OCI-LY3 (cell line): ENCODE measurements at regions not wholly inside any gene's neighbourhood (a gene's known extent, or its start where the extent isn't known, plus 50 kb on each side); places are given as distances from the start of the nearest gene placed in this dataset.
A peak's percentile ranks its signal among the peaks of the same experiment; 100 is the strongest.

Experiments
- H2AFZ ChIP-seq: fragments of 200-600, 300-600 bp; shearing (Covaris generic); 2 replicates; pipeline ENCODE4 v1.6.0; 2014; ENCODE audit warnings: antibody characterized with exemption, low read depth, low read length
- H3K27ac ChIP-seq: fragments of 200-600, 300-600 bp; sonication (generic); 2 replicates; pipeline ENCODE4 v1.5.1; 2014; ENCODE audit warnings: mild to moderate bottlenecking, low read length, moderate library complexity, mixed read lengths
- H3K27me3 ChIP-seq: fragments of 200-600, 300-600 bp; sonication (generic); 2 replicates; pipeline ENCODE4 v1.6.1; 2014; ENCODE audit warnings: low read depth, low read length, mixed read lengths
- H3K36me3 ChIP-seq: fragments of 200-600, 300-600 bp; sonication (generic); replicated peaks from 2 replicates; pipeline ENCODE3; 2014; ENCODE audit warnings: low read depth, low read length, mixed read lengths
- H3K4me1 ChIP-seq: fragments of 300-600, 200-600 bp; sonication (generic); 2 replicates; pipeline ENCODE4 v1.6.1; 2014; ENCODE audit warnings: low read length, mixed read lengths
- H3K4me2 ChIP-seq: fragments of 200-600, 300-600 bp; sonication (generic); 2 replicates; pipeline ENCODE4 v1.6.1; 2014; ENCODE audit warnings: low read length, mixed read lengths
- H3K4me3 ChIP-seq: fragments of 300-600, 200-600 bp; sonication (generic); 2 replicates; pipeline ENCODE4 v1.5.1; 2014; ENCODE audit warnings: antibody characterized with exemption, mild to moderate bottlenecking, low read length, moderate library complexity
- H3K79me2 ChIP-seq: fragments of 300-600, 200-600 bp; shearing (Covaris generic); 2 replicates; pipeline ENCODE4 v1.6.1; 2014; ENCODE audit warnings: mild to moderate bottlenecking, low read length, mixed read lengths
- H3K9ac ChIP-seq: fragments of 300-600, 200-600 bp; shearing (Covaris generic); 2 replicates; pipeline ENCODE4 v1.6.0; 2014; ENCODE audit warnings: mild to moderate bottlenecking, low read length, moderate library complexity
- H3K9me3 ChIP-seq: fragments of 200-600, 300-600 bp; shearing (Covaris generic); 2 replicates; pipeline ENCODE4 v1.6.1; 2014; ENCODE audit warnings: low read length, mixed read lengths; ENCODE audit not compliant: insufficient read depth
- H4K20me1 ChIP-seq: fragments of 200-600, 300-600 bp; sonication (generic); 2 replicates; pipeline ENCODE4 v1.6.1; 2016; ENCODE audit warnings: low read length, mixed read lengths; ENCODE audit not compliant: insufficient read depth
- EZH2phosphoT487 ChIP-seq: fragments of 200-600 bp; shearing (Covaris generic); IDR thresholded peaks from 2 replicates; pipeline ENCODE4 v1.6.1; 2018; ENCODE audit warnings: antibody characterized with exemption, mixed run types, low read depth
- TF ChIP-seq, protein P1 (sequence below): fragments of 200-600, 300-600 bp; sonication (generic); IDR thresholded peaks from 2 replicates; pipeline ENCODE4 v1.5.1; 2014; ENCODE audit warnings: antibody characterized with exemption, low read length, low read depth

GRCh38 chr13:40205771-40206240 lies 460.6 kb downstream of the FOXO1 start:
- peak overlapping the region; percentile 69 for H3K9ac ChIP-seq
- peaks cover 13% of the 10 kb centered on the region for H3K36me3 ChIP-seq
- peaks cover 14% of the 10 kb centered on the region for H3K9me3 ChIP-seq
- no peaks in the 10 kb centered on the region for H3K27me3 ChIP-seq
- peak overlapping the region; percentile 78 for H3K4me2 ChIP-seq
- peaks cover 62% of the 10 kb centered on the region for H3K4me1 ChIP-seq
- TF ChIP-seq, protein P1, sequence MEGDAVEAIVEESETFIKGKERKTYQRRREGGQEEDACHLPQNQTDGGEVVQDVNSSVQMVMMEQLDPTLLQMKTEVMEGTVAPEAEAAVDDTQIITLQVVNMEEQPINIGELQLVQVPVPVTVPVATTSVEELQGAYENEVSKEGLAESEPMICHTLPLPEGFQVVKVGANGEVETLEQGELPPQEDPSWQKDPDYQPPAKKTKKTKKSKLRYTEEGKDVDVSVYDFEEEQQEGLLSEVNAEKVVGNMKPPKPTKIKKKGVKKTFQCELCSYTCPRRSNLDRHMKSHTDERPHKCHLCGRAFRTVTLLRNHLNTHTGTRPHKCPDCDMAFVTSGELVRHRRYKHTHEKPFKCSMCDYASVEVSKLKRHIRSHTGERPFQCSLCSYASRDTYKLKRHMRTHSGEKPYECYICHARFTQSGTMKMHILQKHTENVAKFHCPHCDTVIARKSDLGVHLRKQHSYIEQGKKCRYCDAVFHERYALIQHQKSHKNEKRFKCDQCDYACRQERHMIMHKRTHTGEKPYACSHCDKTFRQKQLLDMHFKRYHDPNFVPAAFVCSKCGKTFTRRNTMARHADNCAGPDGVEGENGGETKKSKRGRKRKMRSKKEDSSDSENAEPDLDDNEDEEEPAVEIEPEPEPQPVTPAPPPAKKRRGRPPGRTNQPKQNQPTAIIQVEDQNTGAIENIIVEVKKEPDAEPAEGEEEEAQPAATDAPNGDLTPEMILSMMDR: no peak
- TF ChIP-seq EZH2phosphoT487: no peak
- no peaks in the 10 kb centered on the region for H3K79me2 ChIP-seq
- H3K27ac ChIP-seq: peak overlapping the region; percentile 93
- H3K4me3 ChIP-seq: peak overlapping the region; percentile 59; the same call in 1 of the 2 replicates
- peak overlapping the region; percentile 2; the same call in 1 of the 2 replicates for H2AFZ ChIP-seq
- no peaks in the 10 kb centered on the region for H4K20me1 ChIP-seq

DNA sequence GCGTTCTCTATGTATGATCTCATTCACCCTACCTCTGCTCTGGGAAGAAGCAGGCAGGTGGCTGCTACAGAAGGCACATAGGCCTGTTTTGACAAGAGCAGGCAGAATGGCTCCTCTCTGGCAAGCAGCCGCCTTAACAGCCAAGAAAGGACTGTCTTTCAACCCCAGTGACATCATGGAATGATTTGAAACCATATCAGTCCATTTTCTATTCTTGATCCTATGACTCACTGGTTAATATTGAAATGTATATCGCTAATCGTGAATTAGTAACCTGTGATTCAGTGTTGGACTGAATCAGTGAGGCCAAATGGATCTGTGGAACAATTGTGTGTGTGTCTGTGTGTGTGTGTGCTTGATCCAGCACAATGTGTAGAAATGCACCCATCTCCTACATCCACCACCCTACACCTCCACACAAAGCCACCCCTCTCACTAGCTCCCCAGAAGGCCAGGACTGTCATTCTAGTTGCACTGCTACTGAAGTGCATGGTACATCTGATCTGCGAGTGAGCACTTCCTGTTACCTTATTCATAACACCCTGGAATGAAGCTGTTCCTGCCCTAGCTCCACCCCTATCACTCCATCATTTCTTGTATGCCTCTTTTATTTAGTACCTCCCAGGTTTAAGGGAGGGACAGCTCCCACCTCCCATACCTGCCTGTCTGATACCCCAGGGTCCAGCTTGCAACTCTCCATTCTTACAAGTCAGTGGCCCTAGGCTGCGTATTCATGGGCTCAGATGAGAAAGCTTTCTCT lies 460.0 kb downstream of the FOXO1 start:
- peak overlapping the region; percentile 59 for H3K4me3 ChIP-seq
- peaks cover 14% of the 10 kb centered on the region for H3K9me3 ChIP-seq
- peak overlapping the region; percentile 69 for H3K9ac ChIP-seq
- peak overlapping the region; percentile 60; the same call in 1 of the 2 replicates for H2AFZ ChIP-seq
- TF ChIP-seq EZH2phosphoT487: no peak
- TF ChIP-seq, protein P1: peak; percentile 6; the same call in 1 of the 2 replicates
- peaks cover 13% of the 10 kb centered on the region for H3K36me3 ChIP-seq
- peak overlapping the region; percentile 93 for H3K27ac ChIP-seq
- no peaks in the 10 kb centered on the region for H3K27me3 ChIP-seq
- no peaks in the 10 kb centered on the region for H3K79me2 ChIP-seq
- H3K4me2 ChIP-seq: peak overlapping the region; percentile 78
- H4K20me1 ChIP-seq: no peaks in the 10 kb centered on the region
- H3K4me1 ChIP-seq: peaks cover 62% of the 10 kb centered on the region

DNA sequence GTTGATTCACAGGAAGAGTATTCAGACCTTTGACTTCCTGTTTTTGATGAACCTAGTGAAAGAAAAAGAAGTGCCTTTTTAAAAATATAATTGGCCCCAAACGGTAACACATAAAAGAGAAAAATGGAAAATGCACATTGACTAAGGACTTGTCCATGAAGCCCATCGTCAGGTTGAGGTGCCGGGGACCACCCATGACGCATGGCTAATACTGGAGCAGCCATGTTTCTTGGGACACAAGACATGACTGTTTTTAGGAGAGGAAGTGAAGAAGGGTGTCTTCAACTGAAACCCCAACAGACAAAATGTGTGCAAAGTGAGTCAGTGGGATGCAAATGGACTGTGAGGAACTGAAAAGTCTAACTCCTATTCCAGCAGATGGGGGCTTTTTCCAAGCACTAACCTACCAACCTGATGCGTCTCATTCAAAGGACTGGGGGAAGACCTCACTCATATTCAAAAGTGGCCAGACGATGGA lies 459.4 kb downstream of the FOXO1 start:
- peak overlapping the region; percentile 60; the same call in 1 of the 2 replicates for H2AFZ ChIP-seq
- no peaks in the 10 kb centered on the region for H3K79me2 ChIP-seq
- peak overlapping the region; percentile 69 for H3K9ac ChIP-seq
- peaks cover 14% of the 10 kb centered on the region for H3K9me3 ChIP-seq
- peak overlapping the region; percentile 93 for H3K27ac ChIP-seq
- TF ChIP-seq, protein P1: no peak
- no peak for TF ChIP-seq EZH2phosphoT487
- H3K4me3 ChIP-seq: peak overlapping the region; percentile 59
- H3K4me2 ChIP-seq: peak overlapping the region; percentile 78
- H4K20me1 ChIP-seq: no peaks in the 10 kb centered on the region
- H3K36me3 ChIP-seq: peaks cover 13% of the 10 kb centered on the region
- peaks cover 62% of the 10 kb centered on the region for H3K4me1 ChIP-seq
- H3K27me3 ChIP-seq: no peaks in the 10 kb centered on the region

- Histone ChIP-seq H2AFZ (peak overlapping the region; percentile 0; the same call in 1 of the 2 replicates), H3K4me1 (peaks cover 51% of the 10 kb centered on the region), H3K4me2 (peak overlapping the region; percentile 78), H4K20me1 (no peaks in the 10 kb centered on the region), H3K27ac (peak overlapping the region; percentile 93), H3K9me3 (peaks cover 14% of the 10 kb centered on the region), H3K9ac (peak overlapping the region; percentile 58; the same call in 1 of the 2 replicates), H3K79me2 (no peaks in the 10 kb centered on the region), H3K27me3 (no peaks in the 10 kb centered on the region), H3K4me3 (peak overlapping the region; percentile 9; the same call in 1 of the 2 replicates), H3K36me3 (peaks cover 13% of the 10 kb centered on the region)
- TF ChIP-seq EZH2phosphoT487: no peak
- TF ChIP-seq, protein P1: no peak
Measured at GRCh38 chr13:40208517-40208916, 457.9 kb downstream of the FOXO1 start.
